ENCODE measurements at regions not wholly inside any gene's neighbourhood (a gene's known extent, or its start where the extent isn't known, plus 50 kb on each side); places are given as distances from the start of the nearest gene placed in this dataset.

GRCh38 chr2:8078705-8079104, 603.2 kb upstream of the ID2 start:
- H3K79me2 ChIP-seq (ENCODE audit: low read length) = no peaks in the 10 kb centered on the region
- H4K20me1 ChIP-seq (ENCODE audit: insufficient read depth, low read depth, low read length) = no peaks in the 10 kb centered on the region
- H2AFZ ChIP-seq (ENCODE audit: low read length) = no peak overlapping the region
- H3K4me2 ChIP-seq (ENCODE audit: low read depth, low read length, poor library complexity, severe bottlenecking) = no peak overlapping the region
- no peak for DNase-seq
- H3K27ac ChIP-seq (ENCODE audit: low read length) = no peak overlapping the region
- no peaks in the 10 kb centered on the region for H3K9me2 ChIP-seq (replicated peaks; ENCODE audit: insufficient read depth, low read length)
- H3K9me3 ChIP-seq (ENCODE audit: low read length) = no peaks in the 10 kb centered on the region
- H3K9ac ChIP-seq (ENCODE audit: low read length) = no peak overlapping the region
- H3K27me3 ChIP-seq (ENCODE audit: low read length) = no peaks in the 10 kb centered on the region
- no peak overlapping the region for H3K4me3 ChIP-seq (ENCODE audit: low read length)
- no peaks in the 10 kb centered on the region for H3K4me1 ChIP-seq (ENCODE audit: low read length)
- H3K36me3 ChIP-seq (ENCODE audit: insufficient read depth, low read length) = no peaks in the 10 kb centered on the region

DNA sequence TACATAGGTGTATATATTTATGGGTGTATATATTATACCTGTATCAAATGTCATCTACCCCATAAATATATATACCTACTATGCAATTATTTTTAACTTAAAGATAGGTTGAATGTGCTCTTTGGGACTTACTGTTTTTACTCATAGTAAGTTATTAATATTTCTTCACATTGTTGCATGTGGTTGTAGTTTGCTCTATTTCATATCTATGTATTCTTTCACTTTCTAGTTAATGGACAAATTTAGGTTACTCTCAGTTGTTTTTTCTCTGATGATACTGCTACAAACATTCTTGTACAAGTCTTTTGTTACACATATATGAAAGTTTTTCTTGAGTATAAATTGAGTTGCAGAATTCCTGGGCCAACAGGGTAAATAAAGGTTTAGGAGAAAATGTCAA, 601.8 kb upstream of the ID2 start:
- H3K27ac ChIP-seq (ENCODE audit: low read length) = no peak overlapping the region
- H3K27me3 ChIP-seq (ENCODE audit: low read length) = no peaks in the 10 kb centered on the region
- no peaks in the 10 kb centered on the region for H3K9me3 ChIP-seq (ENCODE audit: low read length)
- H3K9me2 ChIP-seq (replicated peaks; ENCODE audit: insufficient read depth, low read length) = no peaks in the 10 kb centered on the region
- no peaks in the 10 kb centered on the region for H4K20me1 ChIP-seq (ENCODE audit: insufficient read depth, low read depth, low read length)
- no peak overlapping the region for H2AFZ ChIP-seq (ENCODE audit: low read length)
- no peaks in the 10 kb centered on the region for H3K36me3 ChIP-seq (ENCODE audit: insufficient read depth, low read length)
- no peak overlapping the region for H3K9ac ChIP-seq (ENCODE audit: low read length)
- DNase-seq = no peak
- H3K4me1 ChIP-seq (ENCODE audit: low read length) = no peaks in the 10 kb centered on the region
- H3K4me3 ChIP-seq (ENCODE audit: low read length) = no peak overlapping the region
- no peak overlapping the region for H3K4me2 ChIP-seq (ENCODE audit: low read depth, low read length, poor library complexity, severe bottlenecking)
- H3K79me2 ChIP-seq (ENCODE audit: low read length) = no peaks in the 10 kb centered on the region

DNA sequence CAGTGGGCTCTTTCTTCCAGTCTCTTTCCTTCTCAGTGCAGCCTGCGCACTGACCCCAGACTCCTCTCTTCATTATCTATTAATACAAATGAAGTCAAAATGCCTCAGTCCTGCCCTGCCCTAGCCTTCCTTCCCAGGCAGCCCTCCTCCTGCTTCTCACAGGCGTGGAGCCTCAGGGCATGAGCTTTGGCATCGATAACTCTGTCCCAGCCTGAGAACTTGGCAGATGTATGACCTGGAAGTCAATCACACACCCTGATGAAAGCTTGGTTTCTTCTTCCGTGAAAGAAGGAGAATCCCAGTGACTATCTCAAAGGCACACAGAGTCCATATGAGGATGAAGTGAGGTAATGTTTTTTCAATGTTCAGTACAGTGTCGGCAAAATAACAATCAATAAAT, 600.7 kb upstream of the ID2 start:
- H3K4me1 ChIP-seq (ENCODE audit: low read length) = no peaks in the 10 kb centered on the region
- H3K9me3 ChIP-seq (ENCODE audit: low read length) = no peaks in the 10 kb centered on the region
- H3K79me2 ChIP-seq (ENCODE audit: low read length) = no peaks in the 10 kb centered on the region
- H2AFZ ChIP-seq (ENCODE audit: low read length) = no peak overlapping the region
- no peaks in the 10 kb centered on the region for H3K9me2 ChIP-seq (replicated peaks; ENCODE audit: insufficient read depth, low read length)
- DNase-seq = no peak
- no peak overlapping the region for H3K27ac ChIP-seq (ENCODE audit: low read length)
- H4K20me1 ChIP-seq (ENCODE audit: insufficient read depth, low read depth, low read length) = no peaks in the 10 kb centered on the region
- H3K36me3 ChIP-seq (ENCODE audit: insufficient read depth, low read length) = no peaks in the 10 kb centered on the region
- no peak overlapping the region for H3K9ac ChIP-seq (ENCODE audit: low read length)
- H3K4me2 ChIP-seq (ENCODE audit: low read depth, low read length, poor library complexity, severe bottlenecking) = no peak overlapping the region
- H3K4me3 ChIP-seq (ENCODE audit: low read length) = no peak overlapping the region
- no peaks in the 10 kb centered on the region for H3K27me3 ChIP-seq (ENCODE audit: low read length)

DNA sequence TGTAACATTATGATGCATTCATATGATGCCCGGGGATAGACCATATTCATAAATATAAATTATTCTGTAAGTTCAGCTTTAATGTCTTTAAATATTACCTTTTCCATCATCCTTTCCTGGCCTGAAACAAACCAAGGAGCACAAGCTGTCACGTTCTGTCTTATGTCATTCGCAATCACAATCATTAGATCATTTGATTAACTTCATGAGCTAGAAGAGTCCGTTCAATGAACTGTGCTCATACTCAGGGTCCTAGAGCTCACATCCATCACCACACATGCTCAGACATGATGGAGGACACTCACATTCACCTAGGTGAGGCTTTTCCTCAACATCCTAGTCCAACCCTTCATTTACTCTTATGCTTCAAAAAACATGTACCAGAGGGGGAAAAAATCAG, 599.0 kb upstream of the ID2 start:
- no peak overlapping the region for H3K4me2 ChIP-seq (ENCODE audit: low read depth, low read length, poor library complexity, severe bottlenecking)
- H3K27me3 ChIP-seq (ENCODE audit: low read length) = no peaks in the 10 kb centered on the region
- no peaks in the 10 kb centered on the region for H3K9me2 ChIP-seq (replicated peaks; ENCODE audit: insufficient read depth, low read length)
- H2AFZ ChIP-seq (ENCODE audit: low read length) = no peak overlapping the region
- H3K4me1 ChIP-seq (ENCODE audit: low read length) = no peaks in the 10 kb centered on the region
- H3K27ac ChIP-seq (ENCODE audit: low read length) = no peak overlapping the region
- no peaks in the 10 kb centered on the region for H3K79me2 ChIP-seq (ENCODE audit: low read length)
- no peaks in the 10 kb centered on the region for H4K20me1 ChIP-seq (ENCODE audit: insufficient read depth, low read depth, low read length)
- DNase-seq = no peak
- H3K9ac ChIP-seq (ENCODE audit: low read length) = no peak overlapping the region
- no peak overlapping the region for H3K4me3 ChIP-seq (ENCODE audit: low read length)
- no peaks in the 10 kb centered on the region for H3K9me3 ChIP-seq (ENCODE audit: low read length)
- H3K36me3 ChIP-seq (ENCODE audit: insufficient read depth, low read length) = no peaks in the 10 kb centered on the region

- H3K4me1 ChIP-seq (ENCODE audit: low read length) = peaks cover 8% of the 10 kb centered on the region; the same call in 1 of the 2 replicates
- H3K9me2 ChIP-seq (replicated peaks; ENCODE audit: insufficient read depth, low read length) = no peaks in the 10 kb centered on the region
- DNase-seq = no peak
- H3K4me2 ChIP-seq (ENCODE audit: low read depth, low read length, poor library complexity, severe bottlenecking) = no peak overlapping the region
- no peak overlapping the region for H3K9ac ChIP-seq (ENCODE audit: low read length)
- no peaks in the 10 kb centered on the region for H3K9me3 ChIP-seq (ENCODE audit: low read length)
- no peak overlapping the region for H2AFZ ChIP-seq (ENCODE audit: low read length)
- H4K20me1 ChIP-seq (ENCODE audit: insufficient read depth, low read depth, low read length) = no peaks in the 10 kb centered on the region
- no peaks in the 10 kb centered on the region for H3K27me3 ChIP-seq (ENCODE audit: low read length)
- H3K36me3 ChIP-seq (ENCODE audit: insufficient read depth, low read length) = no peaks in the 10 kb centered on the region
- no peak overlapping the region for H3K4me3 ChIP-seq (ENCODE audit: low read length)
- no peak overlapping the region for H3K27ac ChIP-seq (ENCODE audit: low read length)
- H3K79me2 ChIP-seq (ENCODE audit: low read length) = no peaks in the 10 kb centered on the region
Observed at GRCh38 chr2:8086357-8086756, 595.5 kb upstream of the ID2 start.

GRCh38 chr2:8086796-8087479, 594.9 kb upstream of the ID2 start:
- Histone ChIP-seq H3K36me3 (ENCODE audit: insufficient read depth, low read length) (no peaks in the 10 kb centered on the region), H3K79me2 (ENCODE audit: low read length) (no peaks in the 10 kb centered on the region), H3K27me3 (ENCODE audit: low read length) (no peaks in the 10 kb centered on the region), H3K4me2 (ENCODE audit: low read depth, low read length, poor library complexity, severe bottlenecking) (no peak overlapping the region), H3K27ac (ENCODE audit: low read length) (no peak overlapping the region), H3K4me3 (ENCODE audit: low read length) (no peak overlapping the region), H3K4me1 (ENCODE audit: low read length) (peaks cover 8% of the 10 kb centered on the region; the same call in 1 of the 2 replicates), H3K9me3 (ENCODE audit: low read length) (no peaks in the 10 kb centered on the region), H3K9ac (ENCODE audit: low read length) (no peak overlapping the region), H2AFZ (ENCODE audit: low read length) (no peak overlapping the region), H3K9me2 (replicated peaks; ENCODE audit: insufficient read depth, low read length) (no peaks in the 10 kb centered on the region), H4K20me1 (ENCODE audit: insufficient read depth, low read depth, low read length) (no peaks in the 10 kb centered on the region)
- no peak for DNase-seq

DNA sequence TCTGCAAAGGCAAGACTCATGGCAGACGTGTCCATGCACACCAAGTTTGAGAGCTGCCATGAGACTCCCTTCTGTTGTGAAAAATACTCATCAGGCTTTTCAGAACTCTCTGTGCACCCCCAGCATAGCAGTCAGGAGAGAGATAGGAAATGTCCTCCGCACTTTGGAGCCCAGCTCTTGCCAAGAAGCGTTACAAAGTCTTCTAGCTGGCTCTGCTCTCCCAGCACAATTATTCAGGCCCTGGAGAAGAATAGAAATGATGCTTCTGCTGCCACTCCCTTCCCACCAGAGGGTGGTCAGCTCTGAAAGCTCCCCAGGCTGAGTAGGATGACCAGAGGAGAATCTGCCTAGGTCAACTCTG, 594.4 kb upstream of the ID2 start:
- Histone ChIP-seq H3K4me1 (ENCODE audit: low read length) (peaks cover 8% of the 10 kb centered on the region; the same call in 1 of the 2 replicates), H3K9ac (ENCODE audit: low read length) (no peak overlapping the region), H3K36me3 (ENCODE audit: insufficient read depth, low read length) (no peaks in the 10 kb centered on the region), H3K27ac (ENCODE audit: low read length) (no peak overlapping the region), H2AFZ (ENCODE audit: low read length) (no peak overlapping the region), H3K4me2 (ENCODE audit: low read depth, low read length, poor library complexity, severe bottlenecking) (no peak overlapping the region), H4K20me1 (ENCODE audit: insufficient read depth, low read depth, low read length) (no peaks in the 10 kb centered on the region), H3K9me2 (replicated peaks; ENCODE audit: insufficient read depth, low read length) (no peaks in the 10 kb centered on the region), H3K4me3 (ENCODE audit: low read length) (no peak overlapping the region), H3K27me3 (ENCODE audit: low read length) (no peaks in the 10 kb centered on the region), H3K9me3 (ENCODE audit: low read length) (no peaks in the 10 kb centered on the region), H3K79me2 (ENCODE audit: low read length) (no peaks in the 10 kb centered on the region)
- no peak for DNase-seq

DNA sequence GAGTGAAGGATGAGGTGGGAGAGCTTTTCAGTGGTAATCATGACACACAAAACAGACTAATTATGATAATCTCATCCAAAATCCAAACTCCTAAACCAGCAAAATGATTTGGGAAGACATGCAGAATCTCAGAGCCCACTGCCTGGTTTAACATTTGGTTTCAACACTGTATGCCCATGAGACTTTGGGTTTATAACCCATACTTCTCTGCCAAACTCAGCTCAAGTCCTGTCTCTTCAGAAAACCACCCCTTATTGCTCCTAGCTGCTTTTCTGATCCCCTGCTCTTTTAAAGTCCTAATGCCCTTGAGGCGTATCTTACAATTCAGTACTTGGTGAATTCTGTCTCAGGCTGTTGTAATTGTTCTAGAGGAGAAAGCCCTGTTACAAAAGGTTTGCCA, 593.0 kb upstream of the ID2 start:
- no peaks in the 10 kb centered on the region for H3K9me2 ChIP-seq (replicated peaks; ENCODE audit: insufficient read depth, low read length)
- no peak overlapping the region for H3K27ac ChIP-seq (ENCODE audit: low read length)
- no peaks in the 10 kb centered on the region for H3K36me3 ChIP-seq (ENCODE audit: insufficient read depth, low read length)
- H3K4me3 ChIP-seq (ENCODE audit: low read length) = no peak overlapping the region
- no peaks in the 10 kb centered on the region for H4K20me1 ChIP-seq (ENCODE audit: insufficient read depth, low read depth, low read length)
- no peaks in the 10 kb centered on the region for H3K79me2 ChIP-seq (ENCODE audit: low read length)
- no peak overlapping the region for H3K9ac ChIP-seq (ENCODE audit: low read length)
- H3K4me1 ChIP-seq (ENCODE audit: low read length) = peaks cover 8% of the 10 kb centered on the region; the same call in 1 of the 2 replicates
- no peak overlapping the region for H2AFZ ChIP-seq (ENCODE audit: low read length)
- DNase-seq = no peak
- H3K9me3 ChIP-seq (ENCODE audit: low read length) = no peaks in the 10 kb centered on the region
- no peaks in the 10 kb centered on the region for H3K27me3 ChIP-seq (ENCODE audit: low read length)
- H3K4me2 ChIP-seq (ENCODE audit: low read depth, low read length, poor library complexity, severe bottlenecking) = no peak overlapping the region

All from Karpas-422 (cell line).